GM12878 (cell line): ENCODE measurements at regions not wholly inside any gene's neighbourhood (a gene's known extent, or its start where the extent isn't known, plus 50 kb on each side); places are given as distances from the start of the nearest gene placed in this dataset.

Experiments used
- ATAC-seq: fragments of 200-7000 bp; cut with Tn5 transposase; 3 replicates; pipeline ENCODE4 v1.9.1; 2020; ENCODE audit warnings: mild to moderate bottlenecking, moderate library complexity
- BruUV-seq: library from RNA; stranded (reverse); fragments of 400-500 nt; replicated peaks from 2 replicates; lab custom pipeline; 2021; lab: Mats Ljungman, UMichigan
- CTCF ChIA-PET: fragments of 300-600 bp; sonication (Branson Sonifier 250); formaldehyde crosslinking; extraction: SDS; loops from one replicate; lab custom pipeline; 2021; ENCODE audit warnings: inconsistent platforms; lab: Yijun Ruan, JAX
- POLR2A ChIA-PET: fragments of 350-600 bp; formaldehyde crosslinking; extraction: SDS; loops from one replicate; lab custom pipeline; 2021; ENCODE audit warnings: inconsistent platforms; lab: Charles Lee
- RAD21 ChIA-PET: fragments of 300-600 bp; sonication (Branson Sonifier 250); formaldehyde crosslinking; loops from one replicate; lab custom pipeline; 2023; ENCODE audit warnings: antibody characterized with exemption; ENCODE audit not compliant: unreplicated experiment; lab: Charles Lee
- SMC1A ChIA-PET: fragments of 300-600 bp; sonication (Branson Sonifier 250); formaldehyde crosslinking; loops from one replicate; lab custom pipeline; 2023; ENCODE audit not compliant: unreplicated experiment, uncharacterized antibody; lab: Charles Lee
- DNase-seq: peaks from one replicate; pipeline ENCODE4 v3.0.0-alpha.2; 2011; ENCODE audit warnings: low read depth, low spot score
- FAIRE-seq: peaks from 3 replicates; lab custom pipeline; 2011; peaks lifted over from hg19 to GRCh38; lab: Jason Lieb, UNC
- H2AFZ ChIP-seq: 2 replicates; pipeline ENCODE4 v1.6.0; 2011; ENCODE audit warnings: low read depth, low read length, control low read depth; ENCODE audit not compliant: control insufficient read depth
- H3K27ac ChIP-seq: 2 replicates; pipeline ENCODE4 v1.5.1; 2011; ENCODE audit warnings: control low read depth; ENCODE audit not compliant: control insufficient read depth, insufficient read depth
- H3K27me3 ChIP-seq, 2 experiments: replicated peaks in 1 of 2; 2 replicates each; pipeline versions ENCODE4 v1.6.0 to v1.6.1; 2011; ENCODE audit warnings: low read length in 1 of 2; ENCODE audit not compliant: control insufficient read depth in 2 of 2, insufficient read depth in 2 of 2
- H3K36me3 ChIP-seq, 2 experiments: 2 replicates each; pipeline ENCODE4 v1.5.1; 2011; ENCODE audit warnings: low read length in 1 of 2; ENCODE audit not compliant: control insufficient read depth in 2 of 2, insufficient read depth in 2 of 2
- H3K4me1 ChIP-seq: 2 replicates; pipeline ENCODE4 v1.6.1; 2011; ENCODE audit warnings: mild to moderate bottlenecking, low read length, moderate library complexity, mixed read lengths; ENCODE audit not compliant: control insufficient read depth, insufficient read depth
- H3K4me2 ChIP-seq: 2 replicates; pipeline ENCODE4 v1.6.0; 2011; ENCODE audit warnings: control low read depth; ENCODE audit not compliant: control insufficient read depth, insufficient read depth
- H3K4me3 ChIP-seq: fragments of 200-600 bp; sonication (generic); 2 replicates; pipeline ENCODE4 v1.5.1; 2016
- H3K79me2 ChIP-seq: 2 replicates; pipeline ENCODE4 v1.6.0; 2011; ENCODE audit warnings: low read length; ENCODE audit not compliant: control insufficient read depth, insufficient read depth
- H3K9ac ChIP-seq: 2 replicates; pipeline ENCODE4 v1.8.0; 2011; ENCODE audit warnings: low read length, control low read depth, mixed read lengths; ENCODE audit not compliant: control insufficient read depth, insufficient read depth
- H3K9me3 ChIP-seq: replicated peaks from 3 replicates; pipeline ENCODE4 v1.5.1; 2011; ENCODE audit warnings: mild to moderate bottlenecking, low read length; ENCODE audit not compliant: control insufficient read depth, insufficient read depth
- H4K20me1 ChIP-seq: 2 replicates; pipeline ENCODE4 v1.6.0; 2011; ENCODE audit not compliant: control insufficient read depth, insufficient read depth
- BCL3 ChIP-seq: IDR thresholded peaks from 2 replicates; pipeline ENCODE4 v1.6.1; 2011; ENCODE audit warnings: borderline replicate concordance, low read depth, mild to moderate bottlenecking, moderate library complexity, low read length; ENCODE audit not compliant: insufficient read depth, poor library complexity, severe bottlenecking
- CREM ChIP-seq: IDR thresholded peaks from 2 replicates; pipeline ENCODE4 v1.6.1; 2014; ENCODE audit warnings: antibody characterized with exemption, low read depth
- HDAC6 ChIP-seq: fragments of 200-600 bp; sonication (generic); IDR thresholded peaks from one replicate; pipeline ENCODE4 v1.8.0; 2017; ENCODE audit warnings: antibody characterized with exemption; ENCODE audit not compliant: unreplicated experiment
- IKZF1 ChIP-seq: fragments of 450-650 bp; conservative IDR thresholded peaks from 2 replicates; pipeline ENCODE4 v1.6.1; 2017; ENCODE audit warnings: antibody characterized with exemption, mild to moderate bottlenecking
- IKZF2 ChIP-seq, 2 experiments: fragments of 450-650 bp; IDR thresholded peaks; 2 replicates each; pipeline ENCODE4 v1.6.1; 2017; ENCODE audit warnings: mild to moderate bottlenecking in 2 of 2, moderate library complexity in 2 of 2
- MEF2B ChIP-seq: fragments of 450-650 bp; IDR thresholded peaks from 2 replicates; pipeline ENCODE4 v1.6.1; 2018; ENCODE audit warnings: mild to moderate bottlenecking, moderate library complexity; ENCODE audit not compliant: partially characterized antibody, poor library complexity, severe bottlenecking
- MXI1 ChIP-seq: fragments of 150-350 bp; IDR thresholded peaks from 2 replicates; pipeline ENCODE4 v1.6.1; 2011; ENCODE audit warnings: low read depth, mild to moderate bottlenecking, inconsistent platforms, low read length, improper control_type of control experiment
- MYB ChIP-seq: fragments of 150-350 bp; IDR thresholded peaks from 2 replicates; pipeline ENCODE4 v1.6.1; 2014; ENCODE audit warnings: mild to moderate bottlenecking, low read depth, low read length, borderline replicate concordance
- NFXL1 ChIP-seq: fragments of 450-650 bp; IDR thresholded peaks from 2 replicates; pipeline ENCODE4 v1.6.1; 2017; ENCODE audit warnings: antibody characterized with exemption, mild to moderate bottlenecking, borderline replicate concordance
- PML ChIP-seq: IDR thresholded peaks from 2 replicates; pipeline ENCODE4 v1.6.1; 2012; ENCODE audit warnings: low read length, inconsistent platforms
- PRDM15 ChIP-seq: fragments of 450-650 bp; formaldehyde crosslinking; IDR thresholded peaks from 2 replicates; pipeline ENCODE4 v1.4.0; 2020; ENCODE audit warnings: mild to moderate bottlenecking, moderate library complexity
- SRF ChIP-seq, 2 experiments: IDR thresholded peaks; 2 replicates each; pipeline ENCODE4 v1.6.1; 2011; ENCODE audit warnings: low read depth in 2 of 2, low read length in 2 of 2, mild to moderate bottlenecking in 1 of 2, moderate library complexity in 1 of 2
- TCF7 ChIP-seq: IDR thresholded peaks from 2 replicates; pipeline ENCODE4 v1.6.1; 2014; ENCODE audit warnings: antibody characterized with exemption, borderline replicate concordance
- ZBTB11 ChIP-seq: fragments of 450-650 bp; formaldehyde crosslinking; IDR thresholded peaks from 2 replicates; pipeline ENCODE4 v1.5.0; 2022; ENCODE audit warnings: mild to moderate bottlenecking, missing genetic modification characterization
- WGBS: methylation state at CpG from one replicate; pipeline ENCODE4 v1.1.6; 2016; ENCODE audit warnings: low lambda C conversion rate; ENCODE audit not compliant: insufficient replicate concordance, insufficient coverage; ENCODE audit errors: missing lambda C conversion rate; 5-methylcytosine and 5-hydroxymethylcytosine counted together
- in situ Hi-C: fragments of 300-500 bp; cut with MboI; formaldehyde crosslinking; loops from 9 replicates; pipeline ENCODE4 v1.14.3; 2018; ENCODE audit warnings: mixed read lengths
- intact Hi-C: fragments of 100-400 bp; cut with micrococcal nuclease; formaldehyde crosslinking; loops from one replicate; pipeline ENCODE4 v1.14.2; 2022; ENCODE audit not compliant: unreplicated experiment

- no peak overlapping the region for H3K4me2 ChIP-seq
- no peaks in the 10 kb centered on the region for H3K9me3 ChIP-seq
- no peaks in the 10 kb centered on the region for H3K79me2 ChIP-seq
- FAIRE-seq: no peak
- no peak for ATAC-seq
- no peak overlapping the region for H3K27ac ChIP-seq
- ChIA-PET POLR2A (no interaction called here), SMC1A (no interaction called here), RAD21 (no interaction called here), CTCF (no interaction called here)
- H3K9ac ChIP-seq: no peak overlapping the region
- no peak overlapping the region for H3K4me3 ChIP-seq
- in situ Hi-C loops: no loop called here
- H2AFZ ChIP-seq: no peak overlapping the region
- TF ChIP-seq HDAC6 (no peak), SRF (IDR thresholded peaks at IDR 0.05; ENCODE audit: low read depth in 2 of 2, low read length in 2 of 2) (no peak), IKZF1 (no peak), PRDM15 (CRISPR knock-in tag) (no peak), TCF7 (no peak), ZBTB11 (CRISPR knock-in tag) (no peak), BCL3 (no peak), MEF2B (no peak), MYB (no peak), MXI1 (no peak), CREM (no peak), PML (no peak), NFXL1 (no peak), IKZF2 (IDR thresholded peaks at IDR 0.05) (no peak)
- BruUV-seq: no TSS peak
- no peaks in the 10 kb centered on the region for H3K36me3 ChIP-seq
- H3K4me1 ChIP-seq: no peaks in the 10 kb centered on the region
- H4K20me1 ChIP-seq: no peaks in the 10 kb centered on the region
- intact Hi-C loops: no loop called here
- 65% methylated on average over 14 of the region's 14 CpGs for whole genome bisulfite sequencing
- H3K27me3 ChIP-seq: no peaks in the 10 kb centered on the region
- no peak for DNase-seq
These were observed 422.2 kb downstream of the NOVA1 start for GRCh38 chr14:26175658-26176057.
